OCI-LY1 (cell line): ENCODE measurements at regions not wholly inside any gene's neighbourhood (a gene's known extent, or its start where the extent isn't known, plus 50 kb on each side); places are given as distances from the start of the nearest gene placed in this dataset.

Experiments used
- H2AFZ ChIP-seq: fragments of 200-600 bp; sonication (generic), shearing (Covaris generic); 2 replicates; pipeline ENCODE4 v1.6.0; 2014; ENCODE audit warnings: antibody characterized with exemption, mild to moderate bottlenecking, low read length
- H3F3A ChIP-seq: fragments of 200-600 bp; sonication (generic), shearing (Covaris generic); 2 replicates; pipeline ENCODE4 v1.6.0; 2014; ENCODE audit warnings: mild to moderate bottlenecking, antibody characterized with exemption, low read length, moderate library complexity; ENCODE audit not compliant: insufficient read depth
- H3K27ac ChIP-seq: fragments of 200-600 bp; sonication (generic); 2 replicates; pipeline ENCODE4 v1.5.1; 2014; ENCODE audit warnings: low read length, mixed run types, mild to moderate bottlenecking, low read depth; ENCODE audit not compliant: poor library complexity, severe bottlenecking
- H3K27me3 ChIP-seq: fragments of 200-600 bp; sonication (generic); 2 replicates; pipeline ENCODE4 v1.6.0; 2014; ENCODE audit warnings: antibody characterized with exemption, mild to moderate bottlenecking, low read length, moderate library complexity; ENCODE audit not compliant: insufficient read depth
- H3K36me3 ChIP-seq: fragments of 200-600 bp; sonication (generic); 2 replicates; pipeline ENCODE4 v1.6.1; 2014; ENCODE audit warnings: mild to moderate bottlenecking, antibody characterized with exemption, low read length, moderate library complexity, mixed read lengths; ENCODE audit not compliant: insufficient read depth
- H3K4me1 ChIP-seq: fragments of 200-600 bp; sonication (generic); 2 replicates; pipeline ENCODE4 v1.5.1; 2014; ENCODE audit warnings: mild to moderate bottlenecking, low read length, moderate library complexity; ENCODE audit not compliant: insufficient read depth, severe bottlenecking
- H3K4me2 ChIP-seq: fragments of 200-600 bp; sonication (generic), shearing (Covaris generic); 2 replicates; pipeline ENCODE4 v1.6.1; 2014; ENCODE audit warnings: low read length
- H3K4me3 ChIP-seq: fragments of 200-600 bp; sonication (generic); 2 replicates; pipeline ENCODE4 v1.5.1; 2014; ENCODE audit warnings: low read length, low read depth, mild to moderate bottlenecking, mixed read lengths; ENCODE audit not compliant: poor library complexity, severe bottlenecking
- H3K79me2 ChIP-seq: fragments of 200-600 bp; shearing (Covaris generic); 2 replicates; pipeline ENCODE4 v1.6.1; 2016; ENCODE audit warnings: mixed run types, low read length, mixed read lengths; ENCODE audit not compliant: insufficient read depth
- H3K9ac ChIP-seq: fragments of 200-600 bp; sonication (generic), shearing (Covaris generic); 2 replicates; pipeline ENCODE4 v1.6.1; 2014; ENCODE audit warnings: mild to moderate bottlenecking, low read length, mixed read lengths
- H3K9me2 ChIP-seq: fragments of 200-600 bp; sonication (generic), shearing (Covaris generic); 2 replicates; pipeline ENCODE4 v1.6.1; 2014; ENCODE audit warnings: low read depth, mild to moderate bottlenecking, low read length, mixed read lengths
- H3K9me3 ChIP-seq: fragments of 200-600 bp; shearing (Covaris generic); 2 replicates; pipeline ENCODE4 v1.6.1; 2014; ENCODE audit warnings: low read length, mixed read lengths
- H4K20me1 ChIP-seq: fragments of 200-600 bp; sonication (generic), shearing (Covaris generic); 2 replicates; pipeline ENCODE4 v1.6.0; 2016; ENCODE audit warnings: mild to moderate bottlenecking, low read length; ENCODE audit not compliant: insufficient read depth
- EZH2 ChIP-seq: fragments of 200-600 bp; sonication (generic), shearing (Covaris generic); IDR thresholded peaks from 2 replicates; pipeline ENCODE4 v1.8.0; 2017; ENCODE audit warnings: borderline replicate concordance, mixed run types, mild to moderate bottlenecking, antibody characterized with exemption, low read length, moderate library complexity, mixed read lengths
- TF ChIP-seq, protein P1 (sequence below): fragments of 200-600 bp; sonication (generic), shearing (Covaris generic); IDR thresholded peaks from 2 replicates; pipeline ENCODE4 v1.5.1; 2017; ENCODE audit warnings: mild to moderate bottlenecking, antibody characterized with exemption, low read length, moderate library complexity, mixed read lengths

DNA sequence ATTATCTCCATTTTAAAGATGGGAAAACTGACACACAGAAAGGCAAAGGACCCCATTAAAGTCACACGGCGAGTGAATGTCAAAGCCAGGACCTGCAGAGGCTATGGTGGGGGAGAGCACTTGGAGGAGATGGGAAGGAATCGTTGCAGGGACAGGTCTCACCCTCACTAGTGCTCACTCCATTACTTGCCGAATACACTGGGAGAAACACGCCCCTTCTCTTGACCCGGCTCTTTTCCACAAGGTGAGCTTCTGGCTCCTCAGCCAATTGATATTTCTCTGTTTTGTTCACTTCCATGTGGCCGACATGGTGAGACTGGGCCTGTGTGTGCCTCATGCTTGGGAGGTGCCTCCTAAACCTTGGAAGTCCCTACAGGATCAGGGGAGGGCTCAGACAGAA, 117.8 kb upstream of the KCNG1 start:
- Histone ChIP-seq H3K9me3 (no peaks in the 10 kb centered on the region), H3K36me3 (no peaks in the 10 kb centered on the region), H2AFZ (no peak overlapping the region), H3K4me1 (no peaks in the 10 kb centered on the region), H3K4me3 (no peak overlapping the region), H3K9me2 (no peaks in the 10 kb centered on the region), H3K9ac (no peak overlapping the region), H3K27me3 (peaks cover 7% of the 10 kb centered on the region; the same call in 1 of the 2 replicates), H3K4me2 (no peak overlapping the region), H4K20me1 (no peaks in the 10 kb centered on the region), H3F3A (no peaks in the 10 kb centered on the region), H3K27ac (no peak overlapping the region), H3K79me2 (no peaks in the 10 kb centered on the region)
- TF ChIP-seq, protein P1, sequence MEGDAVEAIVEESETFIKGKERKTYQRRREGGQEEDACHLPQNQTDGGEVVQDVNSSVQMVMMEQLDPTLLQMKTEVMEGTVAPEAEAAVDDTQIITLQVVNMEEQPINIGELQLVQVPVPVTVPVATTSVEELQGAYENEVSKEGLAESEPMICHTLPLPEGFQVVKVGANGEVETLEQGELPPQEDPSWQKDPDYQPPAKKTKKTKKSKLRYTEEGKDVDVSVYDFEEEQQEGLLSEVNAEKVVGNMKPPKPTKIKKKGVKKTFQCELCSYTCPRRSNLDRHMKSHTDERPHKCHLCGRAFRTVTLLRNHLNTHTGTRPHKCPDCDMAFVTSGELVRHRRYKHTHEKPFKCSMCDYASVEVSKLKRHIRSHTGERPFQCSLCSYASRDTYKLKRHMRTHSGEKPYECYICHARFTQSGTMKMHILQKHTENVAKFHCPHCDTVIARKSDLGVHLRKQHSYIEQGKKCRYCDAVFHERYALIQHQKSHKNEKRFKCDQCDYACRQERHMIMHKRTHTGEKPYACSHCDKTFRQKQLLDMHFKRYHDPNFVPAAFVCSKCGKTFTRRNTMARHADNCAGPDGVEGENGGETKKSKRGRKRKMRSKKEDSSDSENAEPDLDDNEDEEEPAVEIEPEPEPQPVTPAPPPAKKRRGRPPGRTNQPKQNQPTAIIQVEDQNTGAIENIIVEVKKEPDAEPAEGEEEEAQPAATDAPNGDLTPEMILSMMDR, result no peak
- no peak for TF ChIP-seq EZH2

DNA sequence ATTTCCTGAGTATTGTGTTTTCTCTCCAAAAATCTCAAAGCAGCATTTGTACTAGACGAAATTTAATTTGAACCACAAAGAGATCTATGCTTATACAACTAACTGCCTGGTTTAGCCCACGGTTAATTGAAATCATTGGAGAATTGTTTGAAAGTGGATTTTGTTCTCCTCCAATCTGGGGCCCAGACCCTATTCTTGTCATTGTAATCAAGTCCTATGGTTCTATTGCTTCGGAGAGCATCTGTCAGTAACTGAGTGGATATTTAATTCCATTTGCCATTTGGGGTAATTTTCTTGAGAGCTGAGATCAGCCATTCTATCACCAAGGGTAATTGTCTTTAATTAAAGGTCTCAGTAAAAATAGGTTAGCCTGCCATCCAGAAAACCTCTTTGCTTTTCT, 117.0 kb upstream of the KCNG1 start:
- H3K4me3 ChIP-seq, result no peak overlapping the region
- TF ChIP-seq, protein P1, result no peak
- no peak for TF ChIP-seq EZH2

DNA sequence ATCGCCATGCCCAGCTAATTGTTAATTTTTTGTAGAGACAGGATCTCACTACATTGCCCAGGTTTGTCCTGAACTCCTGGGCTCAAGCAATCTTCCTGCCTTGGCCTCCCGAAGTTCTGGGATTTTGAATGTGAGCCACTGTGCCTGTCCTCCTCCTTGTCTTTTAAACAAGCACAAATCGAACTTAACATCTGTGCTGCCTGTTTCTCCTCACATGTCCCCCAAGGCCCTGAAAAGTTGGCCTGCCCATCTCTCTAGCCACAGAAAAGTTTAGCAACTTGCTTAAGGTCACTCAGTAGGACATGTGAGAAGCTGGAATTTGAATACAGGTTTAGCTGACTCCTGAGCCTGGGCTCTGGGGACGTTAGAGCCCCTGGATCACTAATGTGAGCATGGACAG, 115.7 kb upstream of the KCNG1 start:
- Histone ChIP-seq H4K20me1 (no peaks in the 10 kb centered on the region), H3K79me2 (no peaks in the 10 kb centered on the region), H3K4me2 (no peak overlapping the region), H3K36me3 (no peaks in the 10 kb centered on the region), H2AFZ (no peak overlapping the region), H3K4me3 (no peak overlapping the region), H3F3A (no peaks in the 10 kb centered on the region), H3K9me2 (no peaks in the 10 kb centered on the region), H3K27me3 (peaks cover 7% of the 10 kb centered on the region), H3K4me1 (no peaks in the 10 kb centered on the region), H3K9ac (no peak overlapping the region), H3K9me3 (no peaks in the 10 kb centered on the region), H3K27ac (no peak overlapping the region)
- no peak for TF ChIP-seq EZH2
- TF ChIP-seq, protein P1, result no peak

More for the DNA sequence above, 117.0 kb upstream of the KCNG1 start:
- Histone ChIP-seq H3K36me3 (no peaks in the 10 kb centered on the region), H3K9me2 (no peaks in the 10 kb centered on the region), H3K9me3 (no peaks in the 10 kb centered on the region), H3K9ac (no peak overlapping the region), H3K4me2 (no peak overlapping the region), H3K4me1 (no peaks in the 10 kb centered on the region), H3K79me2 (no peaks in the 10 kb centered on the region), H3K27ac (no peak overlapping the region), H2AFZ (no peak overlapping the region), H3K27me3 (peaks cover 7% of the 10 kb centered on the region; the same call in 1 of the 2 replicates), H3F3A (no peaks in the 10 kb centered on the region), H4K20me1 (no peaks in the 10 kb centered on the region)
